VCaP (cell line): ENCODE measurements at regions not wholly inside any gene's neighbourhood (a gene's known extent, or its start where the extent isn't known, plus 50 kb on each side); places are given as distances from the start of the nearest gene placed in this dataset.

Experiments
- H3K27ac ChIP-seq: fragments of 450-650 bp; 2 replicates; pipeline ENCODE4 v1.5.1; 2017
- CTCF ChIP-seq: fragments of 450-650 bp; conservative IDR thresholded peaks from 2 replicates; pipeline ENCODE4 v1.5.1; 2017; ENCODE audit warnings: mild to moderate bottlenecking, moderate library complexity

- no peak overlapping the region for H3K27ac ChIP-seq
- TF ChIP-seq CTCF, result no peak
Measured at GRCh38 chr2:8312861-8313830, 368.7 kb upstream of the ID2 start.

GRCh38 chr2:8314063-8314462 lies 367.8 kb upstream of the ID2 start:
- TF ChIP-seq CTCF, result no peak
- no peak overlapping the region for H3K27ac ChIP-seq

GRCh38 chr2:8315531-8316165 lies 366.2 kb upstream of the ID2 start:
- TF ChIP-seq CTCF, result no peak

GRCh38 chr2:8316356-8316755 lies 365.5 kb upstream of the ID2 start:
- H3K27ac ChIP-seq, result no peak overlapping the region
- TF ChIP-seq CTCF, result no peak

More at GRCh38 chr2:8315531-8316165, 366.2 kb upstream of the ID2 start:
- H3K27ac ChIP-seq, result no peak overlapping the region

- TF ChIP-seq CTCF, result no peak
- H3K27ac ChIP-seq, result no peak overlapping the region
Measured at GRCh38 chr2:8317418-8317817, 364.4 kb upstream of the ID2 start.

- no peak overlapping the region for H3K27ac ChIP-seq
- no peak for TF ChIP-seq CTCF
Measured at GRCh38 chr2:8319219-8319618, 362.6 kb upstream of the ID2 start.

- TF ChIP-seq CTCF, result no peak
- no peak overlapping the region for H3K27ac ChIP-seq
Measured at GRCh38 chr2:8320311-8321066, 361.4 kb upstream of the ID2 start.
